Lower lobe of right lung (tissue), 1 donor: ENCODE measurements at regions not wholly inside any gene's neighbourhood (a gene's known extent, or its start where the extent isn't known, plus 50 kb on each side); places are given as distances from the start of the nearest gene placed in this dataset. TPM values are rescaled to one million over a fixed set of nuclear protein-coding genes. Genes with fewer than 3 reads are reported as not detected.

Experiments used
- microRNA-seq: library from miRNA; unstranded; fragments of <30 nt; microRNA quantifications from one replicate; pipeline ENCODE4 v1.2.0, GENCODE V29; 2020; ENCODE audit warnings: borderline number of aligned reads
- donor health status: DM: no; HTN: yes; CAD: no; lungs with severe emphysema.

Small RNA genes in the stretch of these regions (microRNA-seq; reads per million reads assigned to microRNA genes)
- gene MIR548AE1 = not detected
